ENCODE measurements at regions not wholly inside any gene's neighbourhood (a gene's known extent, or its start where the extent isn't known, plus 50 kb on each side); places are given as distances from the start of the nearest gene placed in this dataset.
"Not testable (repeated sequence)": the region's sequence is repeated elsewhere in the genome, so short reads cannot be mapped to it uniquely, and the experiment has no call there.

- H3K4me3 ChIP-seq (ENCODE audit: low read depth, low read length) = peak overlapping the region; percentile 62
- peak; percentile 73 for DNase-seq (ENCODE audit: low read depth)
Measured at GRCh38 chr7:65080799-65081668, 74.5 kb upstream of the ERV3-1 start.

- not testable (repeated sequence) for H3K4me3 ChIP-seq (ENCODE audit: low read depth, low read length); DNase-seq (ENCODE audit: low read depth)
Measured at GRCh38 chr7:65074959-65075358, 68.5 kb upstream of the ERV3-1 start.

- not testable (repeated sequence) for H3K4me3 ChIP-seq (ENCODE audit: low read depth, low read length); DNase-seq (ENCODE audit: low read depth)
Measured at GRCh38 chr7:65073160-65073559, 66.7 kb upstream of the ERV3-1 start.

- H3K4me3 ChIP-seq (ENCODE audit: low read depth, low read length); DNase-seq (ENCODE audit: low read depth): not testable (repeated sequence)
Measured at GRCh38 chr7:65071854-65072431, 65.5 kb upstream of the ERV3-1 start.

GRCh38 chr7:65069476-65069875 is 63.0 kb upstream of the ERV3-1 start:
- DNase-seq (ENCODE audit: low read depth); H3K4me3 ChIP-seq (ENCODE audit: low read depth, low read length): not testable (repeated sequence)

- DNase-seq (ENCODE audit: low read depth); H3K4me3 ChIP-seq (ENCODE audit: low read depth, low read length): not testable (repeated sequence)
Measured at GRCh38 chr7:65062566-65062965, 56.1 kb upstream of the ERV3-1 start.

GRCh38 chr7:65059247-65059646 is 52.8 kb upstream of the ERV3-1 start:
- not testable (repeated sequence) for H3K4me3 ChIP-seq (ENCODE audit: low read depth, low read length); DNase-seq (ENCODE audit: low read depth)
